HG03432 (cell line): ENCODE measurements at regions not wholly inside any gene's neighbourhood (a gene's known extent, or its start where the extent isn't known, plus 50 kb on each side); places are given as distances from the start of the nearest gene placed in this dataset.
"Not testable (repeated sequence)": the region's sequence is repeated elsewhere in the genome, so short reads cannot be mapped to it uniquely, and the experiment has no call there.

Experiments
- ATAC-seq: cut with Tn5 transposase; IDR thresholded peaks from one replicate; pipeline ENCODE4 v1.9.1; 2021; ENCODE audit warnings: mild to moderate bottlenecking, moderate library complexity; ENCODE audit not compliant: unreplicated experiment

DNA sequence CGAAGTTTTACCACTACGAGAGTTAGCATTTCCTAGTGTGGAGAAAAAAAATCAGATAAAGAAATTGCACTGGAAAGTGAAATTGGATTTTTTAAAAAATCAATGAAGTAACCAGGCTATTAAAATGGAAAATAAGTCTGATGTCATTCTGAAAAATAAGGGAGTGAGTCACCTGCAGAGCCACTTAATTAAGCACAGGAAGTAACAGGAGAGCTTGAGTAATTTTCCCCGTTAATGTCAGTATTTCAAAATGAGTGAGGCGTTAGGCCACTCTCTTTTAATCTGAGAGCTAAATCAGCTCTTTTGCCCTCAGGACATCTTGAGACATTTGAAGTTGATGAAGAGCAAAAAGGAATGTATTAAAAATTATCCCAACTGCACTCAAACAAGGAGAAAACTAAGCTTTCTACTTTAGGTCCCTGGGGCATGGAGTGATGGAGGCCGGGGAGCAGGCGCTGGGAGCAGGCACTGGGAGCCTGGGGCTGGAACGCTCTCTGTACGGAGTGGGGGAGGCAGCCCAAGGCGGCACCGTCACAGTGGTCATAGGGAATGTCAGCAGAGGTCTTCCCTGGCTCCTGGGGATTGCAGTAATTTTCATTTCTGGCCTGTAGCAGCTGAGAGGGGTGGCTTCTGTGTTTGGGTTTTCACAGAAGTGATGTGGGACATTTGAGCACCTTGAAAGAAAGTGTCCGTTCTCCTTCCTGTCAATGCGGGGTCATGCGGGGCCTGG is 194.6 kb downstream of the BCL2L11 start:
- ATAC-seq = not testable (repeated sequence)

DNA sequence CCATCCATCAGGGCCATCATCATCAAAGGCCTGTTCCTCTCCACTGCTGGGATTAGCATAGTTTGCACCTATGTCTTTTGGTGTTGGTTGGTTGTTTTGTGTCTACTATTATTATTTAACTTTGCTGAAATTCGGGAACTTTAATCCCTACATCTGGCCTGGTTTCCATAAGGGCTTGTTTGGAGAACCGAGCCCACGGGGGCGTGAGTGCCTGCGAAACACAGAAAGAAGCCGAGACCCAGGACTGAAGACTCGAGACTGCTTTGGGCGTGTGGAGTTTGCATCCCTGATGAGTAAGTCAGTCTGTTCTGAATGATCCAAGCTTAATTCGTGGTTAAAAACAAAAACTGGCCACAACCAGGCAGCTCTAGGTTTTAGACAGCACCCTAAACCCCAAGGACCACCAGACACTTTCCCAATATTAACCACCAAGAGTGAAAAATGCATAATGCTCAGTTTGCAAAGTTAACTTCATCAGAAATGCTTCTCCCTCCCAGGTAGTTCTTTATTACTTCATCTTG is 195.6 kb downstream of the BCL2L11 start:
- not testable (repeated sequence) for ATAC-seq

- not testable (repeated sequence) for ATAC-seq
Observed at GRCh38 chr2:111316881-111317549, 196.3 kb downstream of the BCL2L11 start.

- not testable (repeated sequence) for ATAC-seq
Observed at GRCh38 chr2:111319552-111319951, 198.8 kb downstream of the BCL2L11 start.

GRCh38 chr2:111320264-111320663 is 199.6 kb downstream of the BCL2L11 start:
- ATAC-seq = not testable (repeated sequence)

- not testable (repeated sequence) for ATAC-seq
Observed at GRCh38 chr2:111320965-111321364, 200.3 kb downstream of the BCL2L11 start.

GRCh38 chr2:111323384-111323783 is 202.7 kb downstream of the BCL2L11 start:
- not testable (repeated sequence) for ATAC-seq

DNA sequence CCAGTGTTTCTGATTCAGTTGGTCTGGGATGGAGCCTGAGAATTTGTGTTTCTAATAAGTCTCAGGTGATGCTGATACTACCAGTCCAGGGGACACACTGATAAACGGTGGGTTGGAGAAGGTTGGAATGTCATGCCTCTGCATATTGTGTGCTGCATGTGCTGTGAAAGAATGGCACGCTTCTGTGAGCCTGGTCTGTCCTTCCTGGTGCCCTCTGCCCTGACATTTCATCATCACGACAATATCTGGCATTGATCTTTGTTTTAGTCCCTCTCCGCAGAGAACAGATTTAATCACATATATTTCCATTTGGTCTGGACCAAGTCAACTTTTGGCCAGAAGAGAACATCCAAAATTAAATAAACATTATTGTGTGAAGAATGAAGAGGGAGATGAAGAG is 207.0 kb downstream of the BCL2L11 start:
- not testable (repeated sequence) for ATAC-seq

DNA sequence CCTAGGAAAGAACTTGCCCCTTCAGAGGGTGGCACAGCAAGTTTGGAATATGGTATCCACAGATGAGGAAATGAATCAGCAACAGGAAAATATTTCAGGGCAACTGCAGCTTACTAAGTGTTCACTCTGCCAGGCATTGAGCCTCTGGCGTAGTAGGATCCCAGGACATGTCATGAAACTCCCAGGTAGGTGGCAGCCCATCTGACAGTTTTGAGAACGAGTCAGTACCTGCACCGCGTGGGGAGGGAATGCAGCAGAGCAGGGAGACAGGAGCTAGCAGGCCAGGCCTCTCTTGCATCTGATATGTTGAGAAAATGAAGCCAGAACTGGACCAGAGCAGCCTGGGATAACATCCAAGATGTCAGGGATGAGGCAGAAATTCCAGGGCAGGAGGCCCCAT is 208.6 kb downstream of the BCL2L11 start:
- ATAC-seq = not testable (repeated sequence)

DNA sequence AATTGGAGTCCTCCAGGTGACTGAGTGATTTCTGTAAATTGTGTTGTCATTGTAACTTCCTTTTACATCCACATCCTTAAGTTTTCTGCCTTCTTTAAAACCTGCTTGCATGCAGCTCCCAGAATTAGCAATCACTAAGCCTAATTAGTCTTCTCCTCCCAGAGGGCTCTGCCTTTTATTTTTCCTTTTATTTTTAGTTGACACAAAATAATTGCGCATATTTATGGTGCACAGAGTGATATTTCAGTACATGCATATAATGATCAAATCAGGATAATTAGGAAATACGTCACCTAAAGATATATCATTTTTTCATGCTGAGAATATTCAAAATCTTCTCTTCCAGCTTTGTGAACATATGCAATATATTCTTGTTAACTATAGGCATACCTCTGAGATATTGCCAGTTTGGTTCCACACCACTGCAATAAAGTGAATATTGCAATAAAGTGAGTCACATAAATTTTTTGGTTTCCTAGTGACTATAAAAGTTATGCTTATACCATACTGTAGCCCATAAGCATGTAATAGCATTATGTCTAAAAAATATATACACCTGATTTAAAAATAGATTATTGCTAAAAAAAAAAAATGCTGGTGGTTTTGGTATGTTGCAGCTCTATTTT is 210.5 kb downstream of the BCL2L11 start:
- not testable (repeated sequence) for ATAC-seq

DNA sequence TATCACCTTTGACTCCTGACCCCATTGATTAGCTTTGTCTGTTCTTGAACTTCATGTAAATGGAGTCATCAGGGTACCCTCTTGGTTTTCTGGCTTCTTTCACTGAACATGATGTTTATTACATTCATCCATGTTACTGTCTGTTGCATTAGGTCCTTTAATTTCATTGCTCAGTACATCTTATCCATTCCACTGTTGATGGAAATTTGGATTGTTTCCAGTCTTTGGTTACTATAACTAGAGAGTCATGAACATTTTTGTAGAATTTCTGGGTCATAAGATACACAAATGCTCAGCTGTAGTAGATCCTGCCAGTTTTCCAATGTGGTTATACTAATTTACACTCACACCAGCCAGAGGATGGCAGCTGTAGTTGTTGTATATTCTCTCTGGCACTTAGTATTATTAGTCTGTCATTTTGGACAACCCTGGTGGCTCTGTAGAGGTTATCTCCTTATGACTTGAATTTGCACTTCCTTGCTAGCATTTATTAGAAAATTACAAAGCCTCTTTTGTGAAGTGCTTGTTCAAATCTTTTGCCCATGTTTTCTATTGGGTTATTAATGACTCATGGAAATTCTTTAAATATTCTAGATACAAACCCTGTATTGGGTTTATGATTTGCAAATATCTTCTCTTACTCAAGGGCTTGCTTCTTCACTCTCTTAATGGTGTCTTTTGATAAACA is 214.7 kb downstream of the BCL2L11 start:
- ATAC-seq = not testable (repeated sequence)

GRCh38 chr2:111338474-111338873 is 217.8 kb downstream of the BCL2L11 start:
- not testable (repeated sequence) for ATAC-seq

DNA sequence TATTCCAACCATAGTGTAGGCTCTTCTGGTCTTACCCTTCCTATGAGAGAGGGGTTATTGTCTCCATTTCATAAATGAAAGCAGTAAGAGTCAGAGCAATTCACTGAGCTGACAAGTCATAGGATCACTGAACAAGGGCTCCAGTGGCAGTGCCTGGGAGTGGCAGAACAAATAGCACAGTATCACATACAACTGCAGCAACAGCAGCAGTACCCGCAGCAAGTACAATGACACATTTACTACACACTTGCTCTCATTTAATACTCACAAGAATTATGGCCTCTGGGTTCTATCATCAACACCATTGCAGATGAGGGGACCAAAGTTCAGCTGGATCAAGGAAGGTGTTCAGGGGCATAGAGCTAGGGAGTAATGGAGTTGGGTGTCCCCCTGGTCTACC is 218.8 kb downstream of the BCL2L11 start:
- not testable (repeated sequence) for ATAC-seq

GRCh38 chr2:111344590-111344989 is 223.9 kb downstream of the BCL2L11 start:
- not testable (repeated sequence) for ATAC-seq

DNA sequence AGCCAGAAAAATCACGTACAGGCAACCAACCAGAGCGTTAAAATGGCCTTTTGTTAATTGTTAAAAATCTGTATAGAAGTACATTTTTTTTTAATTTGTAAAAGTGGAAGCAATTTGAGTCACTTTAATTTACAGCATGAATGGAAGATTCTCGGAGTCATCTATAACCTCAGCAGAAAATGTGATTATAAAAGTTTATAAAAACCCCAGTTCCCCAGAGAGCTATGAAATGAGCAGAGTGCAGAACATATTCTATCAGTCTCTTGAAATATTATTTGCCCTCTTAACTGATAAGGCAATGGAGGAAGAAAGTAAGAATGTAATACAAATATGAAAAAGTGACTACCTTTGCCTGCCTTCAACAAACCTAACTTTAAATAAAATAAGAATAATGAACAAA is 224.7 kb downstream of the BCL2L11 start:
- not testable (repeated sequence) for ATAC-seq

GRCh38 chr2:111346018-111346930 is 225.6 kb downstream of the BCL2L11 start:
- not testable (repeated sequence) for ATAC-seq

DNA sequence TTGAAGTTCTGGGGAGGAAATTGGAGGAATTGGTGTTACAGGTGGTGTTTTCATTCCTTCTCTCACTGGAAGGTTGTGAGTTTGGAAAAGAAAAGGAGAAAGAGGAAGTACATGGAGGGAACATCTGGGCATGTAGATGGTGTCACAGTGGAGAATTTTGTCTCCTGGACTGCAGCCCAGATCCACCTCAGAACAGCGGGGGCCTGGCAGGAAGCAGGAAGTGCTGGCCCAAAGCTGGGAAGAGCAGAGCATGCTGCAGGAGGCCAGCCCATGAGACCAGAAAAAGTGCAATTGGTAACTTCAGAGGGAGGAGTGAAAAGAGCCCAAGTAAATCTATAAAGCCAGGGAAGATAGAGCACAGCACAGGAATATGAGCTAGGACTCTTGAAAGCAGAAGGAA is 227.0 kb downstream of the BCL2L11 start:
- not testable (repeated sequence) for ATAC-seq

GRCh38 chr2:111348316-111348715 is 227.6 kb downstream of the BCL2L11 start:
- ATAC-seq = not testable (repeated sequence)

DNA sequence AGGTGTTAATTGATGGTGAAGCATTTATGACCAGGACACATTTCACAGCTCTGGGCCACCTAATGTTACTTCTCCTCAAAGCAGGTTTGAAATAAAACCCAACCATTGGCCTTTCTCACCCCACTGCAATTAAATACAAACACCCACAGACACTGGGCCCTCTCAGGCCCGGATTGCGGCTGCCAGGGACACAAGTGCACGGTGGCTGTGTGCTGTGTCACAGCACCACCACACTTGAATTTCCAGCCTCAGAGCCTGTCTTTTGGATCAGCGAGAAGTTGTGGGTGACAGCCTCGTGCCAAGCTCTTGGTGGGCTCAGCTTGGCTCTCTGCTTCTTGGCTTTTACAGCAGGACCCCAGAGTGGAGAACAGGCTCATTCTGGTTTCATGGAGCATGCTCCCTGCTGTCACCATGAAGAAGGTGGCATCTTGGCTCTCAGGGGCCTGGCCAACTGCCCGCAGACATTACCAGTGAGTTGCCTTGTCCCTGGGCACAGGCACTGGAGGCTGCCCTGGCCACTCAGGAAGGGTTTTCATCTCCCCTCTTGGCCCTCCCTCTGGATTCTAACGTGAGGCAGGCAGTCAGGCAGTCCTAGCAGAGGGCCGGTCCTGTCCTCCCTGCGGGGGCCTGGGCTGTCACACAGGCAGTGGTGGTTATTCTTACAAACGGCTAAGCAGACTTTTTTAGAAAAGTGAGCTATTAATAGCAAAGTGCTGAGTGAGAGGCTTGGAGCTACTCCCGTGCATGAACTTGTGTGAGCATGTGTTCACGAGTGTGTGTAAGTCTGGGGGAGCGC is 234.5 kb downstream of the BCL2L11 start:
- not testable (repeated sequence) for ATAC-seq
